Stomach (tissue), 8 donors: ENCODE measurements at regions not wholly inside any gene's neighbourhood (a gene's known extent, or its start where the extent isn't known, plus 50 kb on each side); places are given as distances from the start of the nearest gene placed in this dataset.

Source experiments
- DNase-seq, 2 donors: peaks; one replicate each; pipeline versions ENCODE4 v3.0.0 to v3.0.0-alpha.2; 2013 to 2019
- H3K27ac ChIP-seq, 5 donors: fragments of 200-600 bp in 4 of 5; sonication (generic) in 4 of 5; one replicate each; pipeline ENCODE4 v1.5.1; 2013 to 2019; ENCODE audit warnings: mild to moderate bottlenecking in 1 of 5, moderate library complexity in 1 of 5
- H3K27me3 ChIP-seq, 3 donors: fragments of 200-600 bp; sonication (generic); one replicate each; pipeline ENCODE4 v1.5.1; 2017 to 2019; ENCODE audit warnings: mixed run types in 1 of 3
- H3K36me3 ChIP-seq, 4 donors: fragments of 200-600 bp; sonication (generic); 1 replicate in 3 of 4; 2 replicates in 1 of 4; pipeline ENCODE4 v1.5.1; 2016 to 2019
- H3K4me1 ChIP-seq, 4 donors: fragments of 200-600 bp; sonication (generic); one replicate each; pipeline ENCODE4 v1.5.1; 2016 to 2019
- H3K4me3 ChIP-seq, 4 donors: fragments of 200-600 bp; sonication (generic) in 3 of 4; one replicate each; pipeline ENCODE4 v1.5.1; 2016 to 2019; ENCODE audit warnings: mild to moderate bottlenecking in 1 of 4
- H3K9me3 ChIP-seq, 4 donors: fragments of 200-600 bp; sonication (generic); one replicate each; pipeline ENCODE4 v1.5.1; 2016 to 2019
- CTCF ChIP-seq, 7 experiments: fragments of 450-650 bp in 4 of 7; fragments of 200-600 bp in 3 of 7; sonication (generic) in 3 of 7; IDR thresholded peaks; one replicate each; pipeline ENCODE4 v1.5.1; 2016 to 2019; ENCODE audit warnings: antibody characterized with exemption in 7 of 7, control low read depth in 2 of 7, mild to moderate bottlenecking in 1 of 7
- EP300 ChIP-seq: sonication (generic); formaldehyde crosslinking; IDR thresholded peaks from one replicate; pipeline ENCODE4 v1.6.1; 2017; ENCODE audit warnings: antibody characterized with exemption
- POLR2A ChIP-seq, 4 donors: fragments of 450-650 bp; IDR thresholded peaks; one replicate each; pipeline ENCODE4 v1.6.1; 2016; ENCODE audit warnings: antibody characterized with exemption in 4 of 4, control low read depth in 2 of 4, mild to moderate bottlenecking in 1 of 4, moderate library complexity in 1 of 4
- POLR2AphosphoS5 ChIP-seq, 3 donors: sonication (generic); formaldehyde crosslinking; IDR thresholded peaks; one replicate each; pipeline ENCODE4 v1.6.1; 2016; ENCODE audit warnings: antibody characterized with exemption in 3 of 3
- WGBS, 5 donors: extraction: QIAGEN DNeasy Blood & Tissue Kit in 3 of 5; methylation state at CpG; one replicate each; pipeline versions ENCODE4 v1.1.5 to v1.1.7; 2013 to 2018; 5-methylcytosine and 5-hydroxymethylcytosine counted together
- intact Hi-C: fragments of 100-400 bp; cut with DNase I; formaldehyde crosslinking; loops from one replicate; pipeline ENCODE4 v1.15.1; 2023; ENCODE audit warnings: low total_unique reads
- donor health status: healthy with polysubstance abuse.
- donor health status: Bipolar disorder and iron deficiency.
- donor health status: healthy.

- no peaks in the 10 kb centered on the region for H3K9me3 ChIP-seq
- intact Hi-C loops, result no loop called here
Observed at GRCh38 chr12:69097619-69098368, 141.6 kb upstream of the CPSF6 start.

GRCh38 chr12:69099201-69099837 lies 140.1 kb upstream of the CPSF6 start:
- Histone ChIP-seq H3K9me3 (no peaks in the 10 kb centered on the region), H3K27me3 (no peaks in the 10 kb centered on the region), H3K36me3 (no peaks in the 10 kb centered on the region), H3K4me1 (no peaks in the 10 kb centered on the region), H3K27ac (no peak overlapping the region), H3K4me3 (no peak overlapping the region)
- TF ChIP-seq EP300 (no peak), CTCF (IDR thresholded peaks at IDR 0.05) (no peak), POLR2A (IDR thresholded peaks at IDR 0.05) (no peak), POLR2AphosphoS5 (IDR thresholded peaks at IDR 0.05) (no peak)
- intact Hi-C loops, result no loop called here
- 71 to 79% (median 78%) methylated on average over 9 of the region's 9 CpGs for WGBS, 5 donors
- peak in 1 of 2 donors; percentile 12 for DNase-seq

More at GRCh38 chr12:69097619-69098368, 141.6 kb upstream of the CPSF6 start:
- 69 to 79% (median 78%) methylated on average over 6 of the region's 6 CpGs for WGBS, 5 donors
- no peak for TF ChIP-seq CTCF (IDR thresholded peaks at IDR 0.05)
- TF ChIP-seq POLR2A (IDR thresholded peaks at IDR 0.05), result no peak
- no peak for TF ChIP-seq EP300
- TF ChIP-seq POLR2AphosphoS5 (IDR thresholded peaks at IDR 0.05), result no peak
- Histone ChIP-seq H3K4me3 (no peak overlapping the region), H3K27ac (no peak overlapping the region), H3K36me3 (no peaks in the 10 kb centered on the region), H3K4me1 (no peaks in the 10 kb centered on the region), H3K27me3 (no peaks in the 10 kb centered on the region)
- no peak for DNase-seq

- Histone ChIP-seq H3K36me3 (no peaks in the 10 kb centered on the region), H3K9me3 (no peaks in the 10 kb centered on the region), H3K4me1 (no peaks in the 10 kb centered on the region), H3K27ac (no peak overlapping the region), H3K4me3 (no peak overlapping the region), H3K27me3 (no peaks in the 10 kb centered on the region)
- intact Hi-C loops, result no loop called here
- no peak for DNase-seq
- TF ChIP-seq EP300 (no peak), POLR2AphosphoS5 (IDR thresholded peaks at IDR 0.05) (no peak), POLR2A (IDR thresholded peaks at IDR 0.05) (no peak), CTCF (IDR thresholded peaks at IDR 0.05) (no peak)
- WGBS, 5 donors, result 26 to 57% (median 40%) methylated on average over 4 of the region's 4 CpGs
Observed at GRCh38 chr12:69101505-69101904, 137.9 kb upstream of the CPSF6 start.

DNA sequence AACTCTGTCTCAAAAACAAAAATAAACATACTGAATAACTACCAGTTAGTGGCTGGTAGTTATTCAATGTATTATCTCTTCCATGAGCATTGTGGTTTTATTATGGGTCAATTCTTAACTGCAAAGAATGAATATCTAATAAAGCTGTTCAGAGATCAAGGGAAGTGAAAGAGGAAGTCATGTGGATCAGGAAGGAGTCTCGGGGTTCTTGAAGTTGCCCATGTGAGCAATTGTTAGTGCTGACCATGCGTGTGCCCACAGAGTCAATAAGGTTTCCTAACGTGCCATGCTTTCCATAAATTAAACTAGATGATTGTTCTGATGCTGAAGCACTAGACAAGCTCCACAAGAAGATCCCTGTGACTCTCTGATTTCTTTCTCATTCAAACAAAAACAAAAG lies 136.5 kb upstream of the CPSF6 start:
- TF ChIP-seq POLR2A (IDR thresholded peaks at IDR 0.05), result no peak
- TF ChIP-seq POLR2AphosphoS5 (IDR thresholded peaks at IDR 0.05), result no peak
- no peak for TF ChIP-seq EP300
- no peak for TF ChIP-seq CTCF (IDR thresholded peaks at IDR 0.05)
- 36 to 51% (median 38%) methylated on average over 3 of the region's 3 CpGs for WGBS, 5 donors
- H3K27ac ChIP-seq, result no peak overlapping the region
- H3K4me3 ChIP-seq, result no peak overlapping the region
- no peaks in the 10 kb centered on the region for H3K27me3 ChIP-seq
- H3K36me3 ChIP-seq, result no peaks in the 10 kb centered on the region
- no peaks in the 10 kb centered on the region for H3K9me3 ChIP-seq
- intact Hi-C loops, result no loop called here
- H3K4me1 ChIP-seq, result peaks cover 0 to 10% (median 2%) of the 10 kb centered on the region in 4 donors
- DNase-seq, result no peak
